ENCODE measurements at regions not wholly inside any gene's neighbourhood (a gene's known extent, or its start where the extent isn't known, plus 50 kb on each side); places are given as distances from the start of the nearest gene placed in this dataset.

DNA sequence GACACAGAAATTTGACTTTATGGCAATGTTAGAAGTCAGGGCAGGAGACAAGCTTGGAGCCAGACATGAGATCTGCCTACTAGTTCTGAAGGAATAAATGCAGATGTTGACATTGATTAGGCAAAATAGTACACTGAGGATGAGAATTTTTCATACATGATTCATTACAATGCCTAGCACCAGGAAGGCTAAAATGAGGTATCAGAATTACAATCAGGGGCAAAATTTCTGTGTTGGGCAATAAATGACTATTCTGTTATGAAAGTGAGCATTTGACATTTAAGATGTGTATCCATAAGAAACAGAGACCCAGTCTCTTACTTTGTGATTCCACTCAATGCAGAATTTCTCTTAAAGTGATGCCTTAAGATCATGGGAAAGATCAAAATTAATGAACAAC is 92.4 kb upstream of the CDH10 start:
- ATAC-seq (no peak), DNase-seq (no peak)
- no peaks in the 10 kb centered on the region for H3K36me3 ChIP-seq (ENCODE audit: insufficient read depth in 1 of 2, low read depth in 1 of 2)
- H3K27ac ChIP-seq = no peak overlapping the region
- intact Hi-C loops (cut with DNase I) = no loop called here
- TF ChIP-seq CTCF (IDR thresholded peaks at IDR 0.05) = no peak
- no peaks in the 10 kb centered on the region for H3K9me3 ChIP-seq
- no peak overlapping the region for H3K4me3 ChIP-seq
- no peaks in the 10 kb centered on the region for H3K4me1 ChIP-seq
- no peaks in the 10 kb centered on the region for H3K27me3 ChIP-seq (ENCODE audit: insufficient read depth in 3 of 3, low read length in 2 of 3)

- H3K4me3 ChIP-seq = no peak overlapping the region
- no peaks in the 10 kb centered on the region for H3K9me3 ChIP-seq
- intact Hi-C loops (cut with DNase I) = no loop called here
- ATAC-seq = no peak
- WGBS, 3 donors = 83 to 88% (median 86%) methylated on average over 7 of the region's 7 CpGs
- DNase-seq = no peak
- TF ChIP-seq CTCF (IDR thresholded peaks at IDR 0.05) = no peak
- no peaks in the 10 kb centered on the region for H3K4me1 ChIP-seq
- no peaks in the 10 kb centered on the region for H3K36me3 ChIP-seq (ENCODE audit: insufficient read depth in 1 of 2, low read depth in 1 of 2)
- H3K27me3 ChIP-seq (ENCODE audit: insufficient read depth in 3 of 3, low read length in 2 of 3) = no peaks in the 10 kb centered on the region
- H3K27ac ChIP-seq = no peak overlapping the region
These were observed 90.5 kb upstream of the CDH10 start for GRCh38 chr5:24735284-24735683.

DNA sequence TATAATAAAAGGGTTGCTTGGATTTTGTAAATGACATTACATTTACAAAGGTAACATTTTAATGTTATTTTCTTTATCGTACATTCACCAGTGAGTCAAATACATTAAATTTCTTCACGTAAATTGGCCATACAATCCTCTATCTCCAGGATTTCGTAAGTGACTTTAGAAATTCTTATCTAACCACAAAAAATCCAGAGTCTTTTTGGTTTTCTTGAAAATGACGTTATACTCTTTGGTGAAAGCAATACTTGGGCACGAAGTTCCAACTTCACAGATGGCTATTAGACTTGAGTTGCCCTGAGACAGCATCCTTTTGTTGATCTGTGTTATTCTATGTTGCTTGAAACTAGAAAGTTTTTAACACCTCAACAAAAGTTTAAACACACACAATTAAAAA is 87.4 kb upstream of the CDH10 start:
- intact Hi-C loops (cut with DNase I) = no loop called here
- TF ChIP-seq CTCF (IDR thresholded peaks at IDR 0.05) = no peak
- Histone ChIP-seq H3K27ac (no peak overlapping the region), H3K9me3 (no peaks in the 10 kb centered on the region), H3K27me3 (ENCODE audit: insufficient read depth in 3 of 3, low read length in 2 of 3) (no peaks in the 10 kb centered on the region), H3K4me3 (no peak overlapping the region), H3K36me3 (ENCODE audit: insufficient read depth in 1 of 2, low read depth in 1 of 2) (no peaks in the 10 kb centered on the region), H3K4me1 (no peaks in the 10 kb centered on the region)
- ATAC-seq = no peak
- no peak for DNase-seq
- 72 to 79% (median 77%) methylated on average over 5 of the region's 5 CpGs for WGBS, 3 donors

- intact Hi-C loops (cut with DNase I) = no loop called here
- no peak for DNase-seq
- H3K27ac ChIP-seq = no peak overlapping the region
- H3K36me3 ChIP-seq (ENCODE audit: insufficient read depth in 1 of 2, low read depth in 1 of 2) = no peaks in the 10 kb centered on the region
- no peaks in the 10 kb centered on the region for H3K9me3 ChIP-seq
- WGBS, 3 donors = 93 to 96% (median 93%) methylated on average over 3 of the region's 3 CpGs
- no peaks in the 10 kb centered on the region for H3K27me3 ChIP-seq (ENCODE audit: insufficient read depth in 3 of 3, low read length in 2 of 3)
- H3K4me1 ChIP-seq = no peaks in the 10 kb centered on the region
- no peak for ATAC-seq
- no peak for TF ChIP-seq CTCF (IDR thresholded peaks at IDR 0.05)
- no peak overlapping the region for H3K4me3 ChIP-seq
These were observed 76.0 kb upstream of the CDH10 start for GRCh38 chr5:24720743-24721142.

DNA sequence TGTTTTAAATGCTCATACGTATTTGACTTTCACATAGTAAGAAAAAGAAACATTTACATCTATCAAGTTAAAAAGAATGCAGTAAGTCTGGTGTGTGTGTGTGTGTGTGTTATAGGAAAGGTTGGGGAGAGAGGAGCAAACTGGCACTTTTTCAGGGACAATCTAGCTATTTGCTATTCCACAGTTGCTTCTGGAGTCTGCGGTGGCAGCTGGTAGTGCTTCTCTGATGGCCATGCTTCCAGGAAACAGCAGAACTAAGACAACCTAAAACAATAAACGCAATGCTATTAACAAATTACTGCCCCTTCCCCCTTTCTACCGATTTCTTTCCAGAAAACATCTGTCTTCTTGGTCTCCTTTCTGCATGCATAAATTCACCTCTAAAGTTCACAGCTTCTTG is 70.0 kb upstream of the CDH10 start:
- H3K9me3 ChIP-seq = no peaks in the 10 kb centered on the region
- no peaks in the 10 kb centered on the region for H3K27me3 ChIP-seq (ENCODE audit: insufficient read depth in 3 of 3, low read length in 2 of 3)
- no peak overlapping the region for H3K4me3 ChIP-seq
- WGBS, 3 donors = 47 to 58% (median 52%) methylated on average over 4 of the region's 4 CpGs
- intact Hi-C loops (cut with DNase I) = no loop called here
- ATAC-seq (no peak), DNase-seq (no peak)
- H3K27ac ChIP-seq = no peak overlapping the region
- H3K36me3 ChIP-seq (ENCODE audit: insufficient read depth in 1 of 2, low read depth in 1 of 2) = no peaks in the 10 kb centered on the region
- TF ChIP-seq CTCF (IDR thresholded peaks at IDR 0.05) = no peak
- no peaks in the 10 kb centered on the region for H3K4me1 ChIP-seq

Data from psoas muscle (tissue), 7 donors.